Activated CD8-positive, alpha-beta T cell treated with anti-CD3 and anti-CD28 coated beads for 36 hours (primary cell): ENCODE measurements at regions not wholly inside any gene's neighbourhood (a gene's known extent, or its start where the extent isn't known, plus 50 kb on each side); places are given as distances from the start of the nearest gene placed in this dataset.

ENCODE experiments used
- ATAC-seq: fragments of 200-7000 bp; cut with Tn5 transposase; one replicate; pipeline ENCODE4 v1.10.0; 2021; ENCODE audit warnings: mild to moderate bottlenecking, moderate library complexity
- CTCF ChIA-PET: fragments of 350-600 bp; sonication (Branson Sonifier 250); formaldehyde crosslinking; loops from one replicate; lab custom pipeline; 2021; ENCODE audit warnings: antibody characterized with exemption; lab: Charles Lee
- POLR2A ChIA-PET: fragments of 350-600 bp; sonication (Branson Sonifier 250); formaldehyde crosslinking; loops from one replicate; lab custom pipeline; 2021; ENCODE audit warnings: antibody characterized with exemption; lab: Charles Lee
- DNase-seq: peaks from one replicate; pipeline ENCODE4 v3.0.0-alpha.2; 2020
- H3K27ac Mint-ChIP-seq: one replicate; pipeline ENCODE4 v1.8.0; 2021; ENCODE audit warnings: mild to moderate bottlenecking, mixed read lengths
- H3K27me3 Mint-ChIP-seq: one replicate; pipeline ENCODE4 v1.8.0; 2021; ENCODE audit warnings: mixed read lengths
- H3K36me3 Mint-ChIP-seq: one replicate; pipeline ENCODE4 v1.8.0; 2021; ENCODE audit warnings: low read depth, mixed read lengths
- H3K4me1 Mint-ChIP-seq: one replicate; pipeline ENCODE4 v1.8.0; 2021; ENCODE audit warnings: low read depth, mixed read lengths
- H3K4me3 Mint-ChIP-seq: one replicate; pipeline ENCODE4 v1.8.0; 2021; ENCODE audit warnings: mild to moderate bottlenecking, moderate library complexity, mixed read lengths
- H3K9me3 Mint-ChIP-seq: one replicate; pipeline ENCODE4 v1.8.0; 2021; ENCODE audit warnings: mixed read lengths
- CTCF ChIP-seq: fragments of 200-600 bp; IDR thresholded peaks from one replicate; pipeline ENCODE4 v1.8.0; 2022; ENCODE audit warnings: antibody characterized with exemption, mild to moderate bottlenecking
- intact Hi-C: fragments of 100-400 bp; cut with micrococcal nuclease; formaldehyde crosslinking; loops from one replicate; pipeline ENCODE4 v1.10.0; 2022

DNA sequence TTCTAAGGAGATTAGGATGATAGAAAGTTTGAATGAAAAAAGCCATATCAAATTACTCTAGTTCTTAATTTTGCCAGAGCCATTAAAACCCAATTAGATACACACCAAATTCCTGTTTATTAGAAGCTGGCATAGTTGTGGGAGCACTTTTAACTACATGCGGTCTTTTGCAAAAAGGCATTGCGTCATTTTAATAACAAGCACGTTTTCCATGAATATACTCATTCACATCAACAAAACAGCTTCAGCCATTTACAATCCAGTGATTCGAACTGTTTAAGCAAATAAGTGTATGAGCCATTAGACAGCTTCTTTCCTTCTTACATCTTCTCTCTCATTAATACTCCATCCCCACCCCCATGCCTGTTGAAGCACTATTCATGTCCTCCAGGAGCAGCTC is 109.5 kb upstream of the EOLA2 start:
- ChIA-PET CTCF (no interaction called here), POLR2A (no interaction called here)
- H3K27me3 Mint-ChIP-seq = peaks cover 6% of the 10 kb centered on the region
- H3K27ac Mint-ChIP-seq = no peak overlapping the region
- H3K36me3 Mint-ChIP-seq = no peaks in the 10 kb centered on the region
- H3K4me1 Mint-ChIP-seq = no peaks in the 10 kb centered on the region
- H3K9me3 Mint-ChIP-seq = no peaks in the 10 kb centered on the region
- ATAC-seq (no peak), DNase-seq (no peak)
- intact Hi-C loops = no loop called here
- TF ChIP-seq CTCF = no peak
- H3K4me3 Mint-ChIP-seq = no peak overlapping the region

GRCh38 chrX:150049647-150050046 is 111.4 kb upstream of the EOLA2 start:
- CTCF ChIA-PET = no interaction called here
- DNase-seq (no peak), ATAC-seq (no peak)
- no peaks in the 10 kb centered on the region for H3K36me3 Mint-ChIP-seq
- no peaks in the 10 kb centered on the region for H3K4me1 Mint-ChIP-seq
- no peaks in the 10 kb centered on the region for H3K9me3 Mint-ChIP-seq
- no peak for TF ChIP-seq CTCF
- no peak overlapping the region for H3K4me3 Mint-ChIP-seq
- H3K27ac Mint-ChIP-seq = no peak overlapping the region
- H3K27me3 Mint-ChIP-seq = peaks cover 6% of the 10 kb centered on the region
- POLR2A ChIA-PET = no interaction called here
- intact Hi-C loops = no loop called here

DNA sequence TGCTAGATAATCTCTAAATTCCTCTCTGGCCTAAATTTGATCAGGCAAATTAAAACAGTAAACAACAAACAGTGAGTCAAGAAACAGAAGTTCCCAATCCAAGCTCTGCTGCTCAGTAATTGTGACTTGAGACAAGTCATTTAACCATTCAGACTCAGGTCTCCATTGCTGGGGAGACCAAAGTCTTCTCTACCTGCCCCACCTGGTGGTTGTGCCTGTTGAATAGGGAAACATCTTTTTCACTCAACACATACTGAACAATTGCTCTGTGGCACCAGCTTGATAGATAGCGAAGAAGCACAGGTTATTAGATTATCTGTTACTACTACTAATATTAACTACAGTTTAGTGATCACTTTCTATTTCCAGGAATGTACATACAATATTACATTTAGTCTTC is 112.1 kb upstream of the EOLA2 start:
- DNase-seq = peak; percentile 8
- intact Hi-C loops = no loop called here
- CTCF ChIA-PET = no interaction called here
- POLR2A ChIA-PET = no interaction called here
- H3K4me3 Mint-ChIP-seq = no peak overlapping the region
- H3K27ac Mint-ChIP-seq = no peak overlapping the region
- H3K36me3 Mint-ChIP-seq = no peaks in the 10 kb centered on the region
- peaks cover 4% of the 10 kb centered on the region for H3K27me3 Mint-ChIP-seq
- no peak for TF ChIP-seq CTCF
- ATAC-seq = no peak
- H3K9me3 Mint-ChIP-seq = no peaks in the 10 kb centered on the region
- no peaks in the 10 kb centered on the region for H3K4me1 Mint-ChIP-seq

GRCh38 chrX:150051096-150051495 is 112.8 kb upstream of the EOLA2 start:
- ATAC-seq (no peak), DNase-seq (no peak)
- Mint-ChIP-seq H3K4me3 (no peak overlapping the region), H3K36me3 (no peaks in the 10 kb centered on the region), H3K27ac (no peak overlapping the region), H3K4me1 (no peaks in the 10 kb centered on the region), H3K9me3 (no peaks in the 10 kb centered on the region), H3K27me3 (peaks cover 1% of the 10 kb centered on the region)
- TF ChIP-seq CTCF = no peak
- ChIA-PET POLR2A (no interaction called here), CTCF (no interaction called here)
- intact Hi-C loops = no loop called here

DNA sequence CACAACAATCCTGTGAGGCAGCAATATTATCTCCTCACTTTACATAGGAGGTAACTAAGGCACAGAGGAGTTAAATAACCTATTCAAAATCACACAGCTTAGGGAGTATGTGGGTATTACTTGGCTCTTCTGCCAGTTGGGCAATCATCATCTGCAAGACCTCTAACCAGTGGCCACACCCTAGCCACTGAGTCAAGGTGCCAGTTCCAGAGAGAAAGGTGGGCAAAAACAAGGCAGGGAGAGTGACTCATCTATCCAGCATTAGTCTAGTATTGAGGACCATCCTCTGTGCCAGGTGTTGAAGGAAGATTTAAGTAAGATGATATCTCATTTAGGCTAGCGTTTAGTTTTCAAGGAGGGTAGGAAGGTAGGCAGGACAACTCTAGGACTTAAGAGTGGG is 113.9 kb upstream of the EOLA2 start:
- no peak for TF ChIP-seq CTCF
- POLR2A ChIA-PET = no interaction called here
- intact Hi-C loops = no loop called here
- CTCF ChIA-PET = no interaction called here
- H3K4me3 Mint-ChIP-seq = no peak overlapping the region
- no peak overlapping the region for H3K27ac Mint-ChIP-seq
- no peaks in the 10 kb centered on the region for H3K4me1 Mint-ChIP-seq
- ATAC-seq (no peak), DNase-seq (no peak)
- no peaks in the 10 kb centered on the region for H3K27me3 Mint-ChIP-seq
- H3K36me3 Mint-ChIP-seq = no peaks in the 10 kb centered on the region
- H3K9me3 Mint-ChIP-seq = no peaks in the 10 kb centered on the region
